ENCODE measurements at regions not wholly inside any gene's neighbourhood (a gene's known extent, or its start where the extent isn't known, plus 50 kb on each side); places are given as distances from the start of the nearest gene placed in this dataset.

- no TSS peak for BruUV-seq (replicated peaks)
- DNase-seq (ENCODE audit: low read depth, low spot score) (no peak), FAIRE-seq (no peak)
- intact Hi-C loops (cut with micrococcal nuclease) = no loop called here
- H3K4me2 ChIP-seq (ENCODE audit: insufficient read depth, low read length) = no peak overlapping the region
- no peaks in the 10 kb centered on the region for H3K9me1 ChIP-seq (replicated peaks; ENCODE audit: control insufficient read depth, extremely low read depth, insufficient read depth, low read length)
- H3K4me1 ChIP-seq (ENCODE audit: control insufficient read depth, extremely low read depth, insufficient read depth, low read length) = no peaks in the 10 kb centered on the region
- dilution Hi-C loops (cut with MboI; ENCODE audit: extremely low pct_ligation_motif_present, low sequenced_read_pairs) = no loop called here
- no peaks in the 10 kb centered on the region for H3K9me3 ChIP-seq (replicated peaks; ENCODE audit: control insufficient read depth, insufficient read depth, low read length)
- no peak overlapping the region for H3K27ac ChIP-seq (ENCODE audit: insufficient read depth, low read depth, low read length)
- no peak for TF ChIP-seq EZH2 (IDR thresholded peaks at IDR 0.05; ENCODE audit: borderline replicate concordance, low read depth, low read length, severe bottlenecking)
- no peak for TF ChIP-seq CTCF (IDR thresholded peaks at IDR 0.05; ENCODE audit: extremely low read depth in 1 of 2, insufficient read depth in 1 of 2, low read depth in 1 of 2, low read length in 2 of 2)
- no peaks in the 10 kb centered on the region for H3K79me2 ChIP-seq (ENCODE audit: control insufficient read depth, insufficient read depth, low read length)
- no peak overlapping the region for H3K9ac ChIP-seq (replicated peaks; ENCODE audit: extremely low read depth, insufficient read depth, low read length)
- no peaks in the 10 kb centered on the region for H3K27me3 ChIP-seq (ENCODE audit: control insufficient read depth in 2 of 2, insufficient read depth in 2 of 2, low read length in 2 of 2)
- H3K36me3 ChIP-seq (ENCODE audit: control insufficient read depth in 2 of 2, extremely low read depth in 1 of 2, insufficient read depth in 2 of 2, low read length in 2 of 2) = no peaks in the 10 kb centered on the region
- ChIA-PET CTCF (interaction anchor here (0.6 kb wide), 1 partner anchor 103 kb away, joined by 3 read pairs; no protein-coding TSS in a partner anchor), POLR2A (no interaction called here)
- no peaks in the 10 kb centered on the region for H4K20me1 ChIP-seq (replicated peaks; ENCODE audit: control insufficient read depth, extremely low read depth, insufficient read depth, low read length)
- no peak overlapping the region for H3K4me3 ChIP-seq (replicated peaks in 1 of 3; ENCODE audit: insufficient read depth in 1 of 3, low read depth in 1 of 3, low read length in 3 of 3)
- H2AFZ ChIP-seq (ENCODE audit: low read depth, low read length) = no peak overlapping the region
These were observed 306.4 kb upstream of the ARGLU1 start for GRCh38 chr13:106874323-106874722.

GRCh38 chr13:106873810-106874209 is 305.9 kb upstream of the ARGLU1 start:
- H3K9me1 ChIP-seq (replicated peaks; ENCODE audit: control insufficient read depth, extremely low read depth, insufficient read depth, low read length) = no peaks in the 10 kb centered on the region
- TF ChIP-seq FOS (IDR thresholded peaks at IDR 0.05; ENCODE audit: borderline replicate concordance, insufficient read depth, low read length) = no peak
- no peak for TF ChIP-seq CTCF (IDR thresholded peaks at IDR 0.05; ENCODE audit: extremely low read depth in 1 of 2, insufficient read depth in 1 of 2, low read depth in 1 of 2, low read length in 2 of 2)
- TF ChIP-seq MYC (IDR thresholded peaks at IDR 0.05; ENCODE audit: low read depth, low read length) = no peak
- TF ChIP-seq GATA2 (IDR thresholded peaks at IDR 0.05; ENCODE audit: insufficient read depth, insufficient read length, low read depth, low read length) = no peak
- TF ChIP-seq EZH2 (IDR thresholded peaks at IDR 0.05; ENCODE audit: borderline replicate concordance, low read depth, low read length, severe bottlenecking) = no peak
- TF ChIP-seq JUN (IDR thresholded peaks at IDR 0.05; ENCODE audit: borderline replicate concordance, insufficient read depth, insufficient read length, low read depth) = no peak
- no peak for TF ChIP-seq POLR2A (IDR thresholded peaks at IDR 0.05; ENCODE audit: low read depth, low read length)
- TF ChIP-seq MAX (IDR thresholded peaks at IDR 0.05; ENCODE audit: insufficient read depth, insufficient read length) = no peak
- no peak for TF ChIP-seq POLR2AphosphoS5 (IDR thresholded peaks at IDR 0.05; ENCODE audit: insufficient read depth, low read depth, low read length)
- H3K9ac ChIP-seq (replicated peaks; ENCODE audit: extremely low read depth, insufficient read depth, low read length) = no peak overlapping the region
- H3K4me1 ChIP-seq (ENCODE audit: control insufficient read depth, extremely low read depth, insufficient read depth, low read length) = no peaks in the 10 kb centered on the region
- no peaks in the 10 kb centered on the region for H3K9me3 ChIP-seq (replicated peaks; ENCODE audit: control insufficient read depth, insufficient read depth, low read length)
- H3K27me3 ChIP-seq (ENCODE audit: control insufficient read depth in 2 of 2, insufficient read depth in 2 of 2, low read length in 2 of 2) = no peaks in the 10 kb centered on the region
- intact Hi-C loops (cut with micrococcal nuclease) = no loop called here
- H3K27ac ChIP-seq (ENCODE audit: insufficient read depth, low read depth, low read length) = no peak overlapping the region
- H3K4me3 ChIP-seq (replicated peaks in 1 of 3; ENCODE audit: insufficient read depth in 1 of 3, low read depth in 1 of 3, low read length in 3 of 3) = no peak overlapping the region
- H4K20me1 ChIP-seq (replicated peaks; ENCODE audit: control insufficient read depth, extremely low read depth, insufficient read depth, low read length) = no peaks in the 10 kb centered on the region
- dilution Hi-C loops (cut with MboI; ENCODE audit: extremely low pct_ligation_motif_present, low sequenced_read_pairs) = no loop called here
- no peaks in the 10 kb centered on the region for H3K36me3 ChIP-seq (ENCODE audit: control insufficient read depth in 2 of 2, extremely low read depth in 1 of 2, insufficient read depth in 2 of 2, low read length in 2 of 2)
- DNase-seq (ENCODE audit: low read depth, low spot score) (no peak), FAIRE-seq (no peak)
- no peak overlapping the region for H2AFZ ChIP-seq (ENCODE audit: low read depth, low read length)
- POLR2A ChIA-PET = no interaction called here
- no peak overlapping the region for H3K4me2 ChIP-seq (ENCODE audit: insufficient read depth, low read length)
- no TSS peak for BruUV-seq (replicated peaks)
- CTCF ChIA-PET = interaction anchor here (0.6 kb wide), 1 partner anchor 103 kb away, joined by 3 read pairs; no protein-coding TSS in a partner anchor
- no peaks in the 10 kb centered on the region for H3K79me2 ChIP-seq (ENCODE audit: control insufficient read depth, insufficient read depth, low read length)
